ENCODE measurements at regions not wholly inside any gene's neighbourhood (a gene's known extent, or its start where the extent isn't known, plus 50 kb on each side); places are given as distances from the start of the nearest gene placed in this dataset.

GRCh38 chr3:72212396-72212795 lies 427.4 kb upstream of the PROK2 start:
- DNase-seq (ENCODE audit: low read depth in 2 of 2): no peak

- DNase-seq (ENCODE audit: low read depth in 2 of 2): no peak
These were observed 425.3 kb upstream of the PROK2 start for GRCh38 chr3:72210261-72210660.

- no peak for DNase-seq (ENCODE audit: low read depth in 2 of 2)
These were observed 420.4 kb upstream of the PROK2 start for GRCh38 chr3:72205297-72205826.

- DNase-seq (ENCODE audit: low read depth in 2 of 2): no peak
These were observed 419.5 kb upstream of the PROK2 start for GRCh38 chr3:72204452-72204851.

- no peak for DNase-seq (ENCODE audit: low read depth in 2 of 2)
These were observed 418.8 kb upstream of the PROK2 start for GRCh38 chr3:72203613-72204349.

- no peak for DNase-seq (ENCODE audit: low read depth in 2 of 2)
These were observed 418.2 kb upstream of the PROK2 start for GRCh38 chr3:72203105-72203504.

GRCh38 chr3:72200332-72200731 lies 415.4 kb upstream of the PROK2 start:
- no peak for DNase-seq (ENCODE audit: low read depth in 2 of 2)

- DNase-seq (ENCODE audit: low read depth in 2 of 2): no peak
These were observed 414.6 kb upstream of the PROK2 start for GRCh38 chr3:72199530-72199929.

- no peak for DNase-seq (ENCODE audit: low read depth in 2 of 2)
These were observed 411.5 kb upstream of the PROK2 start for GRCh38 chr3:72196377-72196929.

- no peak for DNase-seq (ENCODE audit: low read depth in 2 of 2)
These were observed 410.9 kb upstream of the PROK2 start for GRCh38 chr3:72195895-72196294.

GRCh38 chr3:72194458-72194857 lies 409.5 kb upstream of the PROK2 start:
- no peak for DNase-seq (ENCODE audit: low read depth in 2 of 2)

- no peak for DNase-seq (ENCODE audit: low read depth in 2 of 2)
These were observed 409.0 kb upstream of the PROK2 start for GRCh38 chr3:72193771-72194430.

- no peak for DNase-seq (ENCODE audit: low read depth in 2 of 2)
These were observed 407.6 kb upstream of the PROK2 start for GRCh38 chr3:72192572-72192971.

- DNase-seq (ENCODE audit: low read depth in 2 of 2): no peak
These were observed 406.4 kb upstream of the PROK2 start for GRCh38 chr3:72191209-72191960.

- no peak for DNase-seq (ENCODE audit: low read depth in 2 of 2)
These were observed 405.1 kb upstream of the PROK2 start for GRCh38 chr3:72190050-72190449.

GRCh38 chr3:72189339-72189738 lies 404.4 kb upstream of the PROK2 start:
- no peak for DNase-seq (ENCODE audit: low read depth in 2 of 2)

GRCh38 chr3:72188536-72188935 lies 403.6 kb upstream of the PROK2 start:
- no peak for DNase-seq (ENCODE audit: low read depth in 2 of 2)

GRCh38 chr3:72187131-72187530 lies 402.2 kb upstream of the PROK2 start:
- DNase-seq (ENCODE audit: low read depth in 2 of 2): no peak

- no peak for DNase-seq (ENCODE audit: low read depth in 2 of 2)
These were observed 401.5 kb upstream of the PROK2 start for GRCh38 chr3:72186400-72186855.

GRCh38 chr3:72185549-72186399 lies 400.8 kb upstream of the PROK2 start:
- DNase-seq (ENCODE audit: low read depth in 2 of 2): no peak

- no peak for DNase-seq (ENCODE audit: low read depth in 2 of 2)
These were observed 398.5 kb upstream of the PROK2 start for GRCh38 chr3:72183489-72183888.
